ENCODE measurements at regions not wholly inside any gene's neighbourhood (a gene's known extent, or its start where the extent isn't known, plus 50 kb on each side); places are given as distances from the start of the nearest gene placed in this dataset.

DNA sequence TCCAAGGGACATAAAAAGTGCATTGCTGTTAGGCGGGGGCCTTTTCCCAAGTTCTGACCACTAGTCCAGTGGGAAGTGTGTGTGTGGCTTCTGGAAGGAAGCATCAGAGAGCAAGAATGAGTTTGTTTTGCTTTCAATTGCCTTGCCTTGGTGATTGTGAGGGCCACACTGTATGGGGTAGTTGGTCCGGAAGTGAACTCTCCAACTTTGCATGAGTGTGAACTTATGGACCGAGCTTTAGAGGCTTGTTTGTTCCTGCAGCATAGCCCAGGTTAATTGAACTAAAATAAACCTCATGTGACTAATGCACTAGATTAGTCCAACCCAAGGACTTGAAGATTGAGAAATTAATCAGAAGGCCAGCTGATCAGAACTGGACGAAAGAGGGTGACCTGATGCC is 171.7 kb downstream of the NR2F2 start:
- Histone ChIP-seq H3K27ac (ENCODE audit: low read length) (no peak overlapping the region), H3K4me1 (ENCODE audit: insufficient read depth, low read length) (no peaks in the 10 kb centered on the region), H3K4me2 (ENCODE audit: insufficient read depth, low read length) (no peak overlapping the region), H3K4me3 (ENCODE audit: low read depth in 1 of 2, low read length in 2 of 2) (no peak overlapping the region), H3K9ac (ENCODE audit: low read depth, low read length) (no peak overlapping the region), H3K9me3 (ENCODE audit: insufficient read depth, low read length, severe bottlenecking) (no peaks in the 10 kb centered on the region), H2AFZ (ENCODE audit: low read depth, low read length) (no peak overlapping the region), H3K79me2 (ENCODE audit: insufficient read depth, low read length) (no peaks in the 10 kb centered on the region), H3K27me3 (ENCODE audit: insufficient read depth, low read length, poor library complexity) (no peaks in the 10 kb centered on the region), H3K36me3 (ENCODE audit: insufficient read depth, low read length) (no peaks in the 10 kb centered on the region), H4K20me1 (ENCODE audit: insufficient read depth, low read length) (no peaks in the 10 kb centered on the region)
- TF ChIP-seq, protein P1, sequence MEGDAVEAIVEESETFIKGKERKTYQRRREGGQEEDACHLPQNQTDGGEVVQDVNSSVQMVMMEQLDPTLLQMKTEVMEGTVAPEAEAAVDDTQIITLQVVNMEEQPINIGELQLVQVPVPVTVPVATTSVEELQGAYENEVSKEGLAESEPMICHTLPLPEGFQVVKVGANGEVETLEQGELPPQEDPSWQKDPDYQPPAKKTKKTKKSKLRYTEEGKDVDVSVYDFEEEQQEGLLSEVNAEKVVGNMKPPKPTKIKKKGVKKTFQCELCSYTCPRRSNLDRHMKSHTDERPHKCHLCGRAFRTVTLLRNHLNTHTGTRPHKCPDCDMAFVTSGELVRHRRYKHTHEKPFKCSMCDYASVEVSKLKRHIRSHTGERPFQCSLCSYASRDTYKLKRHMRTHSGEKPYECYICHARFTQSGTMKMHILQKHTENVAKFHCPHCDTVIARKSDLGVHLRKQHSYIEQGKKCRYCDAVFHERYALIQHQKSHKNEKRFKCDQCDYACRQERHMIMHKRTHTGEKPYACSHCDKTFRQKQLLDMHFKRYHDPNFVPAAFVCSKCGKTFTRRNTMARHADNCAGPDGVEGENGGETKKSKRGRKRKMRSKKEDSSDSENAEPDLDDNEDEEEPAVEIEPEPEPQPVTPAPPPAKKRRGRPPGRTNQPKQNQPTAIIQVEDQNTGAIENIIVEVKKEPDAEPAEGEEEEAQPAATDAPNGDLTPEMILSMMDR (IDR thresholded peaks at IDR 0.05; ENCODE audit: borderline replicate concordance, extremely low read depth, low read length, poor library complexity, severe bottlenecking) = no peak
- no peak for TF ChIP-seq EZH2 (IDR thresholded peaks at IDR 0.05; ENCODE audit: borderline replicate concordance, low read depth, low read length, severe bottlenecking)
- DNase-seq (no peak), ATAC-seq (ENCODE audit: insufficient read depth, low read depth) (no peak)

DNA sequence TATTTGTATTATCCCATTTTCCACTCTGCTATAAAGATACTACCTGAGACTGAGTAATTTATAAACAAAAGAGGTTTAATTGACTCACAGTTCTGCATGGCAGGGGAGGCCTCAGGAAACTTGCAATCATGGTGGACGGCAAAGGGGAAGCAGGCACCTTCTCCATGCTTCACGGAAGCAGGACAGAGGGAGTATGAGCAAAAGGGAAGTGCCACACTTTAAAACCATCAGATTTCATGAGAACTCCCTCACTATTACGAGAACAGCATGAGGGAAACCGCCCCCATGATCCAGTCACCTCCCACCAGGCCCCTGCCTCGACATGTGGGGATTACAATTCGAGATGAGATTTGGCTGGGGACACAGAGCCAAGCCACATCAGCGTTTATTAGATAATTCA is 172.8 kb downstream of the NR2F2 start:
- Histone ChIP-seq H3K9me3 (ENCODE audit: insufficient read depth, low read length, severe bottlenecking) (no peaks in the 10 kb centered on the region), H2AFZ (ENCODE audit: low read depth, low read length) (no peak overlapping the region), H4K20me1 (ENCODE audit: insufficient read depth, low read length) (no peaks in the 10 kb centered on the region), H3K36me3 (ENCODE audit: insufficient read depth, low read length) (no peaks in the 10 kb centered on the region), H3K27me3 (ENCODE audit: insufficient read depth, low read length, poor library complexity) (no peaks in the 10 kb centered on the region), H3K4me3 (ENCODE audit: low read depth in 1 of 2, low read length in 2 of 2) (no peak overlapping the region), H3K4me1 (ENCODE audit: insufficient read depth, low read length) (no peaks in the 10 kb centered on the region), H3K4me2 (ENCODE audit: insufficient read depth, low read length) (no peak overlapping the region), H3K27ac (ENCODE audit: low read length) (no peak overlapping the region), H3K9ac (ENCODE audit: low read depth, low read length) (no peak overlapping the region), H3K79me2 (ENCODE audit: insufficient read depth, low read length) (no peaks in the 10 kb centered on the region)
- no peak for TF ChIP-seq EZH2 (IDR thresholded peaks at IDR 0.05; ENCODE audit: borderline replicate concordance, low read depth, low read length, severe bottlenecking)
- TF ChIP-seq, protein P1 (IDR thresholded peaks at IDR 0.05; ENCODE audit: borderline replicate concordance, extremely low read depth, low read length, poor library complexity, severe bottlenecking) = no peak
- DNase-seq (no peak), ATAC-seq (ENCODE audit: insufficient read depth, low read depth) (no peak)

DNA sequence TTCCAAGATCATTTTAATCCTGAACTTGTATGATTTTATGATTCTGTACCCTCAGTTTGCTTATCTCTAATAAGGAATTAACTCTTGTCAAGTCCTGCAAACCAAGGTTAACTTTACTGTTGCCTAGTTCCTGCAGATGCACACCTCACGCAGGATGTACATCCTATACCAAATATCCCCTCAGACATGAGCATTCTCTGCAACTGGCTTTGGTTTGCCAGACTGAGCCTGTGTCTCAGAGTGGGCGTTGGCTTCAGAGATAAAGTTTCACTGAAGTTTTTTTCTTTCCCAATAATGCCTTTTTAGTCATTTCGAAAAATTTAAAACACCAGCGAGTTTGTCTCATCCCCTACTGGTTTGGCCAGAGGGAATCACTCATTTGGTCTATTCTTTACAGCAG is 173.9 kb downstream of the NR2F2 start:
- Histone ChIP-seq H3K79me2 (ENCODE audit: insufficient read depth, low read length) (no peaks in the 10 kb centered on the region), H3K36me3 (ENCODE audit: insufficient read depth, low read length) (no peaks in the 10 kb centered on the region), H3K4me2 (ENCODE audit: insufficient read depth, low read length) (no peak overlapping the region), H4K20me1 (ENCODE audit: insufficient read depth, low read length) (no peaks in the 10 kb centered on the region), H3K4me1 (ENCODE audit: insufficient read depth, low read length) (no peaks in the 10 kb centered on the region), H2AFZ (ENCODE audit: low read depth, low read length) (no peak overlapping the region), H3K9ac (ENCODE audit: low read depth, low read length) (no peak overlapping the region), H3K27me3 (ENCODE audit: insufficient read depth, low read length, poor library complexity) (no peaks in the 10 kb centered on the region), H3K9me3 (ENCODE audit: insufficient read depth, low read length, severe bottlenecking) (no peaks in the 10 kb centered on the region), H3K27ac (ENCODE audit: low read length) (no peak overlapping the region), H3K4me3 (ENCODE audit: low read depth in 1 of 2, low read length in 2 of 2) (no peak overlapping the region)
- no peak for ATAC-seq (ENCODE audit: insufficient read depth, low read depth)
- DNase-seq = no peak
- no peak for TF ChIP-seq EZH2 (IDR thresholded peaks at IDR 0.05; ENCODE audit: borderline replicate concordance, low read depth, low read length, severe bottlenecking)
- TF ChIP-seq, protein P1 (IDR thresholded peaks at IDR 0.05; ENCODE audit: borderline replicate concordance, extremely low read depth, low read length, poor library complexity, severe bottlenecking) = no peak

DNA sequence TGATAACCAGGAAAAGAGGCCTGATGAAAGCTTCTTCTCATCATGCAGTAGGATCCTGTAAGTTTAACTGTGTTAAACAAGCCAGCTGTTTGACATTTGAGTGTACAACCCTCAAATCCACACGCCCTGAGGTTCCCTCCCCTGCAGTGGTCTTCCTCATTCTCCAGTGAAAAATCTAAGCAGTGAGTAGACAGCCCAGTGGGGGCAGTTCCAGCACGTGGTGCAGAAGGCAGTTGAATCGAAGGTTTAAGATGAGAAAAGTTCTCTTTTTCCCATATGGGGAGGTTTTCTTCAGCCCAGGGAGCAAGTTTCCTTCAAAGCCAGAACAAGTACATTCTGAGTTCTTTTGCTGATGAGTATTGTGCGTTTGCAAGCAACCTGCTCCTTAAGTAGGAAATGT is 174.5 kb downstream of the NR2F2 start:
- no peak overlapping the region for H3K27ac ChIP-seq (ENCODE audit: low read length)
- no peaks in the 10 kb centered on the region for H3K4me1 ChIP-seq (ENCODE audit: insufficient read depth, low read length)
- H3K27me3 ChIP-seq (ENCODE audit: insufficient read depth, low read length, poor library complexity) = no peaks in the 10 kb centered on the region
- DNase-seq (no peak), ATAC-seq (ENCODE audit: insufficient read depth, low read depth) (no peak)
- no peak for TF ChIP-seq EZH2 (IDR thresholded peaks at IDR 0.05; ENCODE audit: borderline replicate concordance, low read depth, low read length, severe bottlenecking)
- TF ChIP-seq, protein P1 (IDR thresholded peaks at IDR 0.05; ENCODE audit: borderline replicate concordance, extremely low read depth, low read length, poor library complexity, severe bottlenecking) = no peak
- H3K4me3 ChIP-seq (ENCODE audit: low read depth in 1 of 2, low read length in 2 of 2) = no peak overlapping the region
- no peak overlapping the region for H3K9ac ChIP-seq (ENCODE audit: low read depth, low read length)
- no peaks in the 10 kb centered on the region for H3K79me2 ChIP-seq (ENCODE audit: insufficient read depth, low read length)
- no peaks in the 10 kb centered on the region for H3K9me3 ChIP-seq (ENCODE audit: insufficient read depth, low read length, severe bottlenecking)
- H4K20me1 ChIP-seq (ENCODE audit: insufficient read depth, low read length) = no peaks in the 10 kb centered on the region
- no peak overlapping the region for H3K4me2 ChIP-seq (ENCODE audit: insufficient read depth, low read length)
- H3K36me3 ChIP-seq (ENCODE audit: insufficient read depth, low read length) = no peaks in the 10 kb centered on the region
- H2AFZ ChIP-seq (ENCODE audit: low read depth, low read length) = no peak overlapping the region
